HFFc6 (cell line): ENCODE measurements at regions not wholly inside any gene's neighbourhood (a gene's known extent, or its start where the extent isn't known, plus 50 kb on each side); places are given as distances from the start of the nearest gene placed in this dataset.

ENCODE experiments used
- DNase-seq: peaks from one replicate; pipeline ENCODE4 v3.0.0-alpha.2; 2018
- H3K27ac Mint-ChIP-seq: 2 replicates; pipeline ENCODE4 v1.8.0; 2020; ENCODE audit warnings: mild to moderate bottlenecking, mixed read lengths
- H3K27me3 Mint-ChIP-seq: 2 replicates; pipeline ENCODE4 v1.8.0; 2021; ENCODE audit warnings: mild to moderate bottlenecking, moderate library complexity, mixed read lengths; ENCODE audit not compliant: insufficient read depth
- H3K36me3 Mint-ChIP-seq: 2 replicates; pipeline ENCODE4 v1.8.0; 2021; ENCODE audit warnings: low read depth, mixed read lengths
- H3K4me1 Mint-ChIP-seq: 2 replicates; pipeline ENCODE4 v1.8.0; 2020; ENCODE audit warnings: low read depth, mixed read lengths
- H3K4me3 Mint-ChIP-seq: 2 replicates; pipeline ENCODE4 v1.8.0; 2020; ENCODE audit warnings: mild to moderate bottlenecking, moderate library complexity, mixed read lengths
- H3K9me3 Mint-ChIP-seq: 2 replicates; pipeline ENCODE4 v1.8.0; 2020; ENCODE audit warnings: mild to moderate bottlenecking, mixed read lengths
- TF ChIP-seq, protein P1 (sequence below): fragments of 200-600 bp; sonication (generic); IDR thresholded peaks from 2 replicates; pipeline ENCODE4 v1.5.0; 2021; ENCODE audit warnings: antibody characterized with exemption, mild to moderate bottlenecking

DNA sequence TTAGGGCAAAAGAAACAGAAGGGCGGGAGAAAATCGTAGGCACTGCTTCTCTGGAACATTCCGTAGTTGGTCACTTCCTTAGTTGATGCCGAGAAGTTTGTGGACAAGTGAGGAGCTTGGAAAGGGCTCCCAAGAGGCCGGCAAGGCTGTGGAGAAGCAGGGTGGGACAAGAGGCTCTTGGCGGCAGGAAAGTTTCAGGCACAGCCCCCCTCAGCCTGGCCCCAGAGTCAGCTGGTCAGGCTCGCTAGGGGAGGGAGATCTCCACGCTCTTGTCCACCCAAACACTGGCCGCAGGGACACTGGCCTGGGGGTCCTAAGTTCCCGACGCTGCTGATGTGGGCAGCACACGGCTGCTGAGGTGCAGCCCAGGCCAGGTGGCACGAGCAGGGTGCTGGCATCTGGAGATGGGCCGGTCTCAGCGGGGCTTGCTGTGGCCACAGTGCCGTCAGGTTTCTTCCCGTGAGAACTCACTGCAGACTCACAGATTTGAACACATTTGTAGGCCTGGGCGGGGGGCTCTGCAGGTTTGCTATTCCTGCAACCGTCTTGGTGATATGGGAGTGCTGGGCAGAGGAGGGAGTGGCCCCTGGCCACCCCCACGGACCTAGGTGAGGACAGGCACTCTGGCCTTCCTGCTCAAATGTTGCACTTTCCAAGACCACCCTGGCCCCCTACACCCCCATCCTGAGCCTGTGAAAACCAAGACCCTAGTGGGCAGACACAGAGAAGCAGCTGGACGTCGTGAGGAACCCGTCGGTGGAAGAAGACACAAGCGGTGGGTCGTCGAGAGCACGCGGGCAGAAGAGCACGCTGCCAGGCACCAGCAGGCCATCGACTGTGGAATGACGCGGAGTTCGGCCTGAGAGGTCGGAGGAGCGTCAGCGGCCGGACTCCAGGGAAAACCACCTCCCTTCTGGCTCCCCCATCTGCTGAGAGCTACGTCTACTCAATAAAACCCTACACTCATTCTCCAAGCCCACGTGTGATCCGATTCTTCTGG, 160.1 kb downstream of the ERMARD start:
- TF ChIP-seq, protein P1, sequence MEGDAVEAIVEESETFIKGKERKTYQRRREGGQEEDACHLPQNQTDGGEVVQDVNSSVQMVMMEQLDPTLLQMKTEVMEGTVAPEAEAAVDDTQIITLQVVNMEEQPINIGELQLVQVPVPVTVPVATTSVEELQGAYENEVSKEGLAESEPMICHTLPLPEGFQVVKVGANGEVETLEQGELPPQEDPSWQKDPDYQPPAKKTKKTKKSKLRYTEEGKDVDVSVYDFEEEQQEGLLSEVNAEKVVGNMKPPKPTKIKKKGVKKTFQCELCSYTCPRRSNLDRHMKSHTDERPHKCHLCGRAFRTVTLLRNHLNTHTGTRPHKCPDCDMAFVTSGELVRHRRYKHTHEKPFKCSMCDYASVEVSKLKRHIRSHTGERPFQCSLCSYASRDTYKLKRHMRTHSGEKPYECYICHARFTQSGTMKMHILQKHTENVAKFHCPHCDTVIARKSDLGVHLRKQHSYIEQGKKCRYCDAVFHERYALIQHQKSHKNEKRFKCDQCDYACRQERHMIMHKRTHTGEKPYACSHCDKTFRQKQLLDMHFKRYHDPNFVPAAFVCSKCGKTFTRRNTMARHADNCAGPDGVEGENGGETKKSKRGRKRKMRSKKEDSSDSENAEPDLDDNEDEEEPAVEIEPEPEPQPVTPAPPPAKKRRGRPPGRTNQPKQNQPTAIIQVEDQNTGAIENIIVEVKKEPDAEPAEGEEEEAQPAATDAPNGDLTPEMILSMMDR: no peak
- no peaks in the 10 kb centered on the region for H3K4me1 Mint-ChIP-seq
- no peak overlapping the region for H3K27ac Mint-ChIP-seq
- peaks cover 4% of the 10 kb centered on the region for H3K36me3 Mint-ChIP-seq
- H3K27me3 Mint-ChIP-seq: peaks cover 3% of the 10 kb centered on the region; the same call in 1 of the 2 replicates
- H3K4me3 Mint-ChIP-seq: no peak overlapping the region
- no peak for DNase-seq
- peaks cover 74% of the 10 kb centered on the region for H3K9me3 Mint-ChIP-seq

DNA sequence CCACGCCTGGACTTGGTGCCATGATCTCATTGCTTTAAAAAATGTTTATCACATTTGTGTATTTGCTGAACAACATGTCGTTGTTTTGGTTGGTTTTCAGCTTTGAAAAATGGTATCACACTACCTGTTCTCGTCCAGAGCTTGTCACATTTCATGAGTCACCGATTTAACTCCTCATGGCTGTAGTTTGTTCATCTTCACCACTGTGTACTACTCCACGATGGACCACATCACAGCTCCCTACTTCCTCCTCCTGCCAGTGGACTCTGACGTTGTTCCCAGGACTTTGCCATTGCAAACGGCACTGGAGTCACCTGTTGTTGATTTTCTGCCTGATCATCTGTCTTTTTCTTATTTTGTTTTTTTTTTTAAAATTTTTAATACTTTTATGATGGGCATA, 157.7 kb downstream of the ERMARD start:
- H3K36me3 Mint-ChIP-seq: peaks cover 4% of the 10 kb centered on the region

DNA sequence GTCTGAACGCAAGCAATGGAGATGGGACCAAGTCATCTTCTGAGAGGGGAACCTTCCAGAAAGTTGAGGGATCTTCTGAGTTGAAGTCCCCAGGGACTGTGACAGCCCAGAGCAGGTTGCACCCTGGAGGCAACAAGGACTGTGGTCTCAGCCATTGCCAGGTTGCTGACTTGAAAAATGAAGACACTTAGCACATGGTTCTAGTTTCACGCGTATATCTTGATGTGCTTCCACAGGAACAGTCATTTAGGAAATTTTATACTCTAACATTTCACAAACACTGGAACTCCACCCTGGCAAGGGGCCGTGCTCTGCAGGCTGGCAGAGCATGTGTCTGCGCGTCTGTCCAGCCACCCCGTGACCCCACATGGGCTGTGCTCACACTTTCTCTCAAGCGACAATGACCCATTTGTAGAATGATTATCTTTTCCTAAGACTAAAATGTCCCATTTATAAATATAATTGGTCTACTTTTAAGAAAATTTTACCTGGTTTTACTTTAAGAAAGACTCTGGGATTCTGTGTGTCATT, 157.0 kb downstream of the ERMARD start:
- H3K27me3 Mint-ChIP-seq: peaks cover 3% of the 10 kb centered on the region; the same call in 1 of the 2 replicates
- H3K27ac Mint-ChIP-seq: no peak overlapping the region

More for the DNA sequence above, 157.7 kb downstream of the ERMARD start:
- DNase-seq: no peak
- no peak overlapping the region for H3K27ac Mint-ChIP-seq
- peaks cover 70% of the 10 kb centered on the region for H3K9me3 Mint-ChIP-seq
- H3K4me3 Mint-ChIP-seq: no peak overlapping the region
- peaks cover 3% of the 10 kb centered on the region; the same call in 1 of the 2 replicates for H3K27me3 Mint-ChIP-seq
- TF ChIP-seq, protein P1: no peak
- no peaks in the 10 kb centered on the region for H3K4me1 Mint-ChIP-seq

DNA sequence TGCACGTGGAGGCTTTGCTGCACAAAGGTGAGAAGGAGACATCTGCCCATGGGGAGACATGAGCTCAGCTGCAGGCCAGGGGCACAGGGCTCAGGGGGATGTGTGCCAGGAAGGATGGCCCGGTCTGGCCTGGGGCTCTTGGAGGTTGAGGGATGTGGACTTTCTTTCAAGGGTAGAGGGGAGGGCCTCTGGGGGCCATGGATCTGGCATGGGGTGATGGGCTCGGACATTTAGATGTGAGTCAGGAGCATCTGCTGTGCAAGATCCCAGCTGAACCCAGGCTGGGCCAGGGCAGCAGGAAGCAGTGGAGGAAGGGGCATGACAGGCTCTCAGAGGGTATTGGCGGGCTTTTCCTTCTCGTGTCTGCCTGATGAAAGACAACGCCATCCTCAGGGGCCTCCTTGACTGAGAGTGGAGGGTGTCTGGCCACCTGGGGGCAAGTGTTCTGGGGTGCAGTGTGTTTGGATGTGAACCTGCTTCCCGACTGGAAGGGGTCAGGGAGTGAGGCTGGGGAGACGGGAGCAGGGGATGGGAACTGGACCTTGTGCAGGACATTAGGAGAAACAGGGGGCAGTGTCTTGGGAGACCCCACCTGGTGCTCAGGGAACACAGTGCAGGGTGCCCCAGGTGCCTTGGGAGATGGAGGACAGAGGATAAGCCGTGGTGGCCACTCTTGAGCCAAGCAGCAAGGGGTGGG, 156.1 kb downstream of the ERMARD start:
- Mint-ChIP-seq H3K27ac (no peak overlapping the region), H3K36me3 (peaks cover 4% of the 10 kb centered on the region; the same call in 1 of the 2 replicates), H3K4me1 (no peaks in the 10 kb centered on the region), H3K4me3 (no peak overlapping the region), H3K9me3 (peaks cover 64% of the 10 kb centered on the region), H3K27me3 (peaks cover 3% of the 10 kb centered on the region; the same call in 1 of the 2 replicates)
- TF ChIP-seq, protein P1: no peak
- no peak for DNase-seq

More for the DNA sequence above, 157.0 kb downstream of the ERMARD start:
- TF ChIP-seq, protein P1: no peak
- no peak overlapping the region for H3K4me3 Mint-ChIP-seq
- no peak for DNase-seq
- H3K36me3 Mint-ChIP-seq: peaks cover 4% of the 10 kb centered on the region; the same call in 1 of the 2 replicates
- no peaks in the 10 kb centered on the region for H3K4me1 Mint-ChIP-seq
- H3K9me3 Mint-ChIP-seq: peaks cover 68% of the 10 kb centered on the region

DNA sequence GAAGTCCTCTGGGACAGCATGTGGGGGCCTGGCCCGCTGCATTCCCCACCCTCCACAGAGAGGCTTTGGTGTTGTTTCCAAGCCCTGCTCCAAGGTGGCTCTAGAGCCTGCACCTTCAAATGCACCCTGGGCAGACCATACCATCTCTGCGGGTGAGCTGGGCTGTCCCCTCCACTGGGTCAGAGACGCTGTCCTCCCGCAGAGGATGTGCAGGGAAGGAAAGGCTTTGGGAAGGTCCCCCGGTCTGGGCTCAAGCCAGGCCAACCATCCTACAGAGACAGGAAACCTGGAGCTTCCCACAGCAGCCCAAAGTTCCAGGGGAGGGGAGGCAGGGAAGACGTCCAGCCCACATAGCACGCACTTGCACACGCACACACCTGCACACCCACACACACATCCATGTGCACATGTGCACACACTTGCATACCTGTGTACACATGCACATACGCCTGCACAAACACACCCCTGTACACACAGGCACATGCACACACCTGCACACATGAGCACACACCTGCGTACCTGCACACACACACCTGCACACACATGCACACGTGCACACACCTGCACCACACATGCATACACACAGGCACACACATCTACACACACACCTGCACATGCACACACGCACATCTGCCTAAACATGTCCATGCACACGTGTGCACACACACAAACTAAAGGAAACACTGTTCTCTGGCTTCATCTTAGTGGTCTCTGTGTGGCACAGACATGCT, 155.4 kb downstream of the ERMARD start:
- no peak for DNase-seq
- Mint-ChIP-seq H3K27ac (no peak overlapping the region), H3K9me3 (peaks cover 66% of the 10 kb centered on the region)

More for the DNA sequence above, 155.4 kb downstream of the ERMARD start:
- TF ChIP-seq, protein P1: no peak
- no peaks in the 10 kb centered on the region for H3K4me1 Mint-ChIP-seq
- H3K27me3 Mint-ChIP-seq: peaks cover 3% of the 10 kb centered on the region; the same call in 1 of the 2 replicates
- H3K4me3 Mint-ChIP-seq: no peak overlapping the region
- H3K36me3 Mint-ChIP-seq: peaks cover 4% of the 10 kb centered on the region; the same call in 1 of the 2 replicates
